ENCODE measurements at regions not wholly inside any gene's neighbourhood (a gene's known extent, or its start where the extent isn't known, plus 50 kb on each side); places are given as distances from the start of the nearest gene placed in this dataset.

GRCh38 chr3:6242104-6242503 is 618.8 kb upstream of the GRM7 start:
- TF ChIP-seq, protein P1, sequence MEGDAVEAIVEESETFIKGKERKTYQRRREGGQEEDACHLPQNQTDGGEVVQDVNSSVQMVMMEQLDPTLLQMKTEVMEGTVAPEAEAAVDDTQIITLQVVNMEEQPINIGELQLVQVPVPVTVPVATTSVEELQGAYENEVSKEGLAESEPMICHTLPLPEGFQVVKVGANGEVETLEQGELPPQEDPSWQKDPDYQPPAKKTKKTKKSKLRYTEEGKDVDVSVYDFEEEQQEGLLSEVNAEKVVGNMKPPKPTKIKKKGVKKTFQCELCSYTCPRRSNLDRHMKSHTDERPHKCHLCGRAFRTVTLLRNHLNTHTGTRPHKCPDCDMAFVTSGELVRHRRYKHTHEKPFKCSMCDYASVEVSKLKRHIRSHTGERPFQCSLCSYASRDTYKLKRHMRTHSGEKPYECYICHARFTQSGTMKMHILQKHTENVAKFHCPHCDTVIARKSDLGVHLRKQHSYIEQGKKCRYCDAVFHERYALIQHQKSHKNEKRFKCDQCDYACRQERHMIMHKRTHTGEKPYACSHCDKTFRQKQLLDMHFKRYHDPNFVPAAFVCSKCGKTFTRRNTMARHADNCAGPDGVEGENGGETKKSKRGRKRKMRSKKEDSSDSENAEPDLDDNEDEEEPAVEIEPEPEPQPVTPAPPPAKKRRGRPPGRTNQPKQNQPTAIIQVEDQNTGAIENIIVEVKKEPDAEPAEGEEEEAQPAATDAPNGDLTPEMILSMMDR (IDR thresholded peaks at IDR 0.05): no peak
- TF ChIP-seq POLR2AphosphoS5 (IDR thresholded peaks at IDR 0.05): no peak
- TF ChIP-seq EP300 (IDR thresholded peaks at IDR 0.05): no peak
- TF ChIP-seq POLR2A (IDR thresholded peaks at IDR 0.05; ENCODE audit: low read depth): no peak
